AG09309 (cell line): ENCODE measurements at regions not wholly inside any gene's neighbourhood (a gene's known extent, or its start where the extent isn't known, plus 50 kb on each side); places are given as distances from the start of the nearest gene placed in this dataset.

Experiments used
- DNase-seq: peaks from one replicate; pipeline ENCODE4 v3.0.0-alpha.2; 2010; ENCODE audit warnings: low read depth
- H3K4me3 ChIP-seq: 2 replicates; pipeline ENCODE4 v1.5.1; 2011; ENCODE audit warnings: mild to moderate bottlenecking, low read depth, low read length, moderate library complexity; ENCODE audit not compliant: control insufficient read depth
- TF ChIP-seq, protein P1 (sequence below): IDR thresholded peaks from 2 replicates; pipeline ENCODE4 v1.5.1; 2011; ENCODE audit warnings: mild to moderate bottlenecking, low read depth, low read length, inconsistent platforms; ENCODE audit not compliant: insufficient read depth, control insufficient read depth; ENCODE audit errors: missing control alignments

DNA sequence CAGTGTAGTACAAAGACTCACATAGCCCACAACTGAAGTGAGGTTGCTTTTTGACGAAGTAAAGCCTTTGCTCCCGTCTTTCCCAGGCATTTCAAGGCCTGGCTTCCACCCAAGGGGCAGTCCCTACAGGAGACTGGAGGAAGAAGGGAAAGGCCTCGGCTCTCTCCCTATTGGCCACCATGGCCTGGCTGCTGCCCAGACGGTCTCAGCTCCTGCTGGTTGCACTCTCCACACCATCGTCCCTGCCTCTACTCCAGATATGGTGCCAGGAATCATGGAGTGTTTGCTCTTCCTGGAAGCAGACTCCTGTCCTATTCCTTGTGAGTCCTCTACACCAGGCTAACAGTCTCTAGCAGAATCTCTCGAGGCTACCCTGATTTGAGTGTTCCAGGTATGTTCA, 124.1 kb upstream of the UQCRFS1 start:
- H3K4me3 ChIP-seq, result no peak overlapping the region
- DNase-seq, result no peak
- TF ChIP-seq, protein P1, sequence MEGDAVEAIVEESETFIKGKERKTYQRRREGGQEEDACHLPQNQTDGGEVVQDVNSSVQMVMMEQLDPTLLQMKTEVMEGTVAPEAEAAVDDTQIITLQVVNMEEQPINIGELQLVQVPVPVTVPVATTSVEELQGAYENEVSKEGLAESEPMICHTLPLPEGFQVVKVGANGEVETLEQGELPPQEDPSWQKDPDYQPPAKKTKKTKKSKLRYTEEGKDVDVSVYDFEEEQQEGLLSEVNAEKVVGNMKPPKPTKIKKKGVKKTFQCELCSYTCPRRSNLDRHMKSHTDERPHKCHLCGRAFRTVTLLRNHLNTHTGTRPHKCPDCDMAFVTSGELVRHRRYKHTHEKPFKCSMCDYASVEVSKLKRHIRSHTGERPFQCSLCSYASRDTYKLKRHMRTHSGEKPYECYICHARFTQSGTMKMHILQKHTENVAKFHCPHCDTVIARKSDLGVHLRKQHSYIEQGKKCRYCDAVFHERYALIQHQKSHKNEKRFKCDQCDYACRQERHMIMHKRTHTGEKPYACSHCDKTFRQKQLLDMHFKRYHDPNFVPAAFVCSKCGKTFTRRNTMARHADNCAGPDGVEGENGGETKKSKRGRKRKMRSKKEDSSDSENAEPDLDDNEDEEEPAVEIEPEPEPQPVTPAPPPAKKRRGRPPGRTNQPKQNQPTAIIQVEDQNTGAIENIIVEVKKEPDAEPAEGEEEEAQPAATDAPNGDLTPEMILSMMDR, result no peak

DNA sequence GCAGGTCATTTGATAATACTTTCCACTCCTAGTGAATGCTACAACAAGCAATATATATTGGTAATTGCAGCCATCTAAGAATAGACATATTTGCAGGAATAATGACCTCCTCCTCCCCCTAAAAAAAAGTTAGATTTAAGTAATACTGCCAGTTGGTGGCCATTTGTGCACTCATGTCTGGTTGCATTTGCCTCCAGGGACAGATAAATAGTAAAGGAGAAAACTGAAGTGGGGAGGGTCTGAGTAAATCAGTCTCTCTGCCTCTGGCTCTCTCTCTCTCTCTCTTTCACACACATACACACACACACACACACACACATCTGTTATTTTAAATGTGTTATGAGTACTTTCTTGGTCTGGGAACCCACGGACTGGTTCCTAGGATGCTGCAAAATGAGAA, 125.5 kb upstream of the UQCRFS1 start:
- TF ChIP-seq, protein P1, result no peak
- H3K4me3 ChIP-seq, result no peak overlapping the region
- no peak for DNase-seq

DNA sequence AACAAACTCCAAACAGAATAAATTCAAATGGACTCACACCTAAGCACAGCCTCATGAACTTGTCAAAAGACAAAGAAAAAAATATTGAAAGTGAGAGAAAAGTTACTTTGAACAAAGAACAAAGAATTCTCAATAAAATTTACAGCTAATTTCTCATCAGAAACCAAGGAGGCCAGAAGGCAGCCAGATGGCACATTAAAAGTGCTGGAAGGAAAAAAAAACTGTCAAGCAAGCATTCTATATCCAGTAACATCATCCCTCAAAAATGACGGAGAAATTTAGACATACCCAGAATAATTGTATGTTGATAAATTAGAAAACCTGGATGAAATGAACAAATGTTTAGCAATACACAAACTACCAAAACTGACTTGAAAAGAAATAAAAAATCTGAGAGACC, 129.8 kb upstream of the UQCRFS1 start:
- no peak for DNase-seq
- TF ChIP-seq, protein P1, result no peak
- no peak overlapping the region for H3K4me3 ChIP-seq

DNA sequence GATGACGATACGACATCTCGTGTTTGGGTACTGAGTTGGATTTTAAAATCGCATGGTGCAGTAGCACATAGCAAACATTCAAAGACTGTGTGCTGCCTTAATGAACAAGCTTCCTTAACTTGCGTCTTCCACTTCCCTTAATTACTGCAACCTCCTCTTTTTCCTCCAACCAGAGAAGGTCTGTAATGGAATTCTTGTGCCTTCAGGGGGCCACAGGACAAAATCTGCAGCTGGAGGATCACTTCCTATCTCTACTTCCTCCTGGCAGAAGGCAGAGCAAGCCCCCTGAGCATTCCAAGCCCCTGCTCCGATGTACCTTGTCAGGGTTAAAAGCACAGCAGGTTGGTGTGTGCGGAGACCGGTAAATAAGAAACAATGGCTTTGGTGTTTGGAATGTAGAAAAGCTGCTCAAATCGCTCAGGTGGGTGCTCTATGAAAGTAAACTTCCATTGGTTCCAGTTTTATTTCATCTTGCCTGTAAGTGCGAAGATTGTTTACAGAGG, 151.3 kb upstream of the UQCRFS1 start:
- TF ChIP-seq, protein P1, result no peak
- no peak overlapping the region for H3K4me3 ChIP-seq
- no peak for DNase-seq

DNA sequence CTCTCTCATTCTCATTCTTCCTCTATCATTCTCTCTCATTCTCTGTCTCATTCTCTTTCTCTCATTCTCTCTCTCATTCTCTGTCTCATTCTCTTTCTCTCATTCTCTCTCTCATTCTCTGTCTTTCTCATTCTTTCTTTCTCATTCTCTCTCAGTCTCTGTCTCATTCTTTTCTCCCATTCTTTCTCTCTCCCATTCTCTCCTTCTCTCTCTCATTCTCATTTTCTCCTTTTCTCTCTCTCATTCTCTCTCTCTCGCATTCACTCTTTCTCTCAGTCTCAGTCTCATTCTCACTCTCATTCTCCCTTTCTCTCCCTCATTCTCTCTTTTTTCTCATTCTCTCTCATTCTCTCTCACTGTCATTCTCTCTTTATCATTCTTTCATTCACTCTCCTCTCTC, 152.0 kb upstream of the UQCRFS1 start:
- H3K4me3 ChIP-seq, result no peak overlapping the region
- TF ChIP-seq, protein P1, result no peak
- no peak for DNase-seq

DNA sequence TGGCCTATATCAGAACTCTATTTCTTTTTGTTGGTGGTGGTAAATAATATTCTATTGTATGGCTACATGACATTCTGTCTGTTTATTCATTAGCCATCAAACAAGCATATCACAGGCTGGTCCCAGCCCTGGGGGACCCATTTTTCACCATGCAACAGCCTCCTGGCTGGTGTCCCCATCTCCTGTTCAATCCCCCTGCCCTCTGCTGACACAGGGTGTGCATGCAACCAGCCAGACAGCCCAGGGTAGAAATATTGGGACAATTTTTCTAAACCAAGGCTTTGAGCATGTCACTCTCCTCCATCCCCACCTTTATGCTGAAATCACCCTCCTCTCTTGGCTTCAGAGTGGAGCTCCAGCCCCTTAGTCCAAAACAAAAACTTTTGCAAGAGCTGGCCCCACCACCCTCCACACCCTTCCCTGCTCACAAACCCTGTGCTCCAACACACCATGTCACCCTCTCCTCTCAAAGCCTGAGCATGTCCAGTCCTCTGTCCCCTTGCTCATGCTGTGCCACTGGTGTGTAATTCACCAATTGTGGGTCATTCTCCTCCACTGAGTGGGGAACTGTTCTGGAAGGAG, 153.0 kb upstream of the UQCRFS1 start:
- TF ChIP-seq, protein P1, result no peak
- no peak overlapping the region for H3K4me3 ChIP-seq
- DNase-seq, result no peak
